GM12891 (cell line): ENCODE measurements at regions not wholly inside any gene's neighbourhood (a gene's known extent, or its start where the extent isn't known, plus 50 kb on each side); places are given as distances from the start of the nearest gene placed in this dataset.

ENCODE experiments used
- DNase-seq: peaks from one replicate; pipeline ENCODE4 v3.0.0; 2011; ENCODE audit warnings: low spot score; ENCODE audit not compliant: insufficient read length
- FAIRE-seq: peaks from 2 replicates; lab custom pipeline; 2011; peaks lifted over from hg19 to GRCh38; lab: Jason Lieb, UNC
- PAX5 ChIP-seq: IDR thresholded peaks from 2 replicates; pipeline ENCODE4 v1.6.1; 2011; ENCODE audit warnings: low read length, moderate library complexity, mild to moderate bottlenecking; ENCODE audit not compliant: insufficient read depth, severe bottlenecking
- POLR2A ChIP-seq: IDR thresholded peaks from 2 replicates; pipeline ENCODE4 v1.6.1; 2011; ENCODE audit warnings: low read depth, low read length, control low read depth
- POLR2AphosphoS5 ChIP-seq: IDR thresholded peaks from 2 replicates; pipeline ENCODE4 v1.6.1; 2011; ENCODE audit warnings: low read depth, low read length, control low read depth
- POU2F2 ChIP-seq: IDR thresholded peaks from 2 replicates; pipeline ENCODE4 v1.6.1; 2011; ENCODE audit warnings: low read depth, mild to moderate bottlenecking, control low read depth, low read length, moderate library complexity
- SPI1 ChIP-seq: IDR thresholded peaks from 2 replicates; pipeline ENCODE4 v1.6.1; 2011; ENCODE audit warnings: low read depth, low read length, control low read depth
- TAF1 ChIP-seq: IDR thresholded peaks from 2 replicates; pipeline ENCODE4 v1.6.1; 2011; ENCODE audit warnings: low read depth, low read length, control low read depth

DNA sequence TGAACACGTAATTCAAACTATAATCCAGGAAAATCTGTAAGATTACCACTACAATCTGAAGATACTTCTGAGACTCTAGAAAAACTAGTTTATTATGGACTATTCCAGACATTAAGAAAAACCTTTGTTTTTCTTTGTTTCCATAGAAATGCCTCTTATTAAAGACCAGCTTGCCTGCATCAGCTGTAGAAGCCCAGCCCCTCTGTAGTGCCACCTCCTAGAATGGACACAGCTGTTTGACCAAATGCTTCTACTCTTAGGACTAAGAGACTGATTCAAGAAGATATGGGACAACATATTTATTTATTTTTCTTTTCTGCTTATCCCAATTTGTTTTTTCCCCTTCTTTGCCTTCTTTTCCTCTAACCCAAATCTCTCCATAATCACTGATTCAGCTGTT, 93.8 kb downstream of the CXCL12 start:
- FAIRE-seq = no peak
- TF ChIP-seq POLR2A (no peak), SPI1 (no peak), PAX5 (no peak), POU2F2 (no peak), POLR2AphosphoS5 (no peak), TAF1 (no peak)
- DNase-seq = no peak

DNA sequence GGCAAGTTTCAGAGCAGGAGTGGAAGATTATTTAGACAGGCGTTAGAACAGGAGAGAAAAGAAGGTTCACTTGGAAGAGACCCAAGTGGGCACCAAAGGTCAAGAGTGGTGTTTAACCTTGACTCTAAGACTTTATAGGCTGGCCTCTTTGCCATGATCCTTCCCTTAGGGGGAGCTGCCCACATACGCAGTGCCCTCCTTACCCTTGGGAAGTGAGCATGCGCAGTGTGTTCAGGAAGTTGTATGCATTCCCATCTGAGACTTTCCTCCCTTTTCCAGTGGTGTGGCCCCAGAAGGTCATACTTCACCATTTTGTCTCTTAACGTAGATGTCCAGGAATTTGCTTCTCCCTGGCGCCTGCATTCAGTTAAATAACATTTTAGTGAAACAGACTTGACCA, 95.8 kb downstream of the CXCL12 start:
- FAIRE-seq (no peak), DNase-seq (no peak)
- TF ChIP-seq TAF1 (no peak), PAX5 (no peak), POLR2A (no peak), SPI1 (no peak), POLR2AphosphoS5 (no peak)

DNA sequence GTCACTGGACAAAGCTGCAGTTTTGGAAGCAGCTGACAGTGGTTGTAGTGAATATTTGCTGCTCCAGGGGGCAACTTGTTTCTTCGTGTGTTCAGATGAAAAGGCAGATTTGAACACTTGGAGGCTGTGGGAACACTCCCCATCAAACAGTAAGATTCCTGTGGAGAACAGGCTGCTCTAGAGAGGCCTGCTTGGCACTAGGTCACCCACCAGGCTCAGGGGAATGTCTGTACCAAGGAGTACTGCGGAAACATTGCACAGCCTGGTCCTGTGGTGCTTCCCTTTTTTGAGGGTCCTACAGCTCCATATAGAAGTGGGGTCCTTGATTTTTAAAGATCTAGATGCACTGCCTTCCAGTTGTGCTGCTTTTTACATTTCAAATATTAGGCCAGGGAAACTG, 97.5 kb downstream of the CXCL12 start:
- FAIRE-seq (no peak), DNase-seq (no peak)
- TF ChIP-seq POU2F2 = no peak
- no peak for TF ChIP-seq SPI1
- TF ChIP-seq POLR2A = no peak
- TF ChIP-seq TAF1 = no peak
- TF ChIP-seq POLR2AphosphoS5 = no peak
- TF ChIP-seq PAX5 = no peak

DNA sequence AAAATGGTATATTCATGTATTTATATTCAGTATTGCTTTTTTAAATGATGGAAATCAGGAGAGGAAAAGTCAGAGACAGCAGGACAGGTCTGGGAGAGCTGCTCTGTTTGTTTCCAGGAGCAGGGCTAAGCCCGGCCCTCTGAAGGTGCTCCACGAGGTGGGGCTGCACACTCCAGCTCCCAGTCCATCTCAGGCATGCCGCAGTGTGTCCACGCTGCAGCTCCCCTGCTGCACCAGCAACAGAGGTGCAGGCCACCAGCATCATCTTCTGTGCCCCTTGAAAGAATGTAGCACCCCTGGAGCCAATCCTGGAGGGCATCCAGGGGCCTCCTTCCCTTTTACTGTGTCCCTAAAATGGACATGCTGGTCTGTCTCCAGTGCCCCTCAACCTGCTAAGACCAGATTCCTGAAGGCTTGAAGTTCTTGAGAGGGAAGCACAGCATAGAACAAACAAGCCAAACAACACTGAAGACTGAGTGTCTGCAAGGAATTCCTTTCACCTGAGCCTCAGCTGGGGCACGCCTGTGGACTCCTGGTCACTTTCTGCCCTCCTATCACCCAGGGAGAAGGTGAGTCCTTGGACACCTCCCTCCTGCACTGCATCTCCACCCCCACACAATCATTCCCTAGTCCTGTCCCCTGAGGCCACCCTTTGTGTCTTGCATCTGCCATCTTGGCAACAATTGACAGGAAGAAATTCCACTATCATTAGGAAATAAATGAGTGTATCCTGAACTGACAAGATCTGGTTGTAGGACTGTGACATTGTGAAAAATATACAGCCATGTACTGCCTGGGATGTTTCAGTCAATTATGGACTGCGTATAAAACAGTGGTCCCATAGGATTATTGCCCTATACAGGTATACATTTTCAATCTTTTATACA, 100.5 kb downstream of the CXCL12 start:
- TF ChIP-seq TAF1 (no peak), SPI1 (no peak), POLR2AphosphoS5 (no peak), POU2F2 (no peak), PAX5 (no peak), POLR2A (no peak)
- DNase-seq (no peak), FAIRE-seq (no peak)

DNA sequence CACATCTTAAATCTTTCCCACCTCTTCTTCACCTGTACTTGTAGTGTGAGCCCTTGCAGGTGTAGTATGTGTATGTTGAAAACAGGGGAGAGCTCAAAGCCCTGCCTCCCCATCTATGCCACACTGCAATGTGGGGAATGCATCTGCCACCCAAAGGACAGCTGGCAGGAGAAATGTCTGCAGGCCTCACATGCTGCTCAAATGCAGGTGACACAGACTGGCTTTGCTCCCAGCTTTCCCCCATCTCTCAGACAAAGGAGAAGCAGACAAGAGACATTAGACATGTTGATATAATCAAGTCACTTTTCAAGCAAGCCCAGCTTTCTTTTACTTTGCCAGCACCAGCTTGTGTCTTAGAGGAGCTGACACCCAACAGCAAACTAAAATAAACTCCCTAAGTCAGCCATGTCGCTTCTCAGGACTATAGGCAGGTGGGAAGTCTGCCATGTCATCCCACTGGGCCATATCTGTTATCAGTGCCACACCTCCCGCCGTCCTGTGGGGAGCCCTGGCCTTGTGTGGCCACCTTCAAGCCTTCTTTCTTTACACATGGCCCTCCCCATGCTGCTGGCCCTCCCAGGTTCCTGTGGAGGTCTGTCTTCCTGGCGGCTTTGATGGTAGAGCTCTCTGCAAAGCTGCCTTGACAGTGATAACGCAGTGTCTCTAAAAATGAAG, 102.1 kb downstream of the CXCL12 start:
- FAIRE-seq (no peak), DNase-seq (no peak)
- TF ChIP-seq POU2F2 (no peak), POLR2AphosphoS5 (no peak), PAX5 (no peak), POLR2A (no peak), TAF1 (no peak), SPI1 (no peak)

DNA sequence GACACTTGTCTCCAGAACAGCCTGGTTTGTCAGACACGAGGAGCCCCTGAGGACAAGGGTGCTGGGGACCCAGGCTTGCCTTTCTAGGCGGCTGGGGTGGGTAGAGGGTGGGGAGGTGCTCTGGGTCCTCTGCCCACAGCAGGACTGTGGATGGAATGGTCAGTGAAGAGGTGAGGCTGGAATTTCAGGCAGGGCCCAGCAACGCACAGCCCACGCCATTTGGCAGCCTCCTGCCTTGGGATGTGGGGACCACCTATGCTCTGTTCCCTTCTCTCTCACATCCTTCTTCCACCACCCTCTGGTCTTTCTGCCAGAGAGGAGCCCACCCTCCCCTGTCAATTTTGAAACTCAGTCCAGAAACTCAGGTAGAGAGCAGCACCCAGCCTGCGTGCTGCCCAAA, 103.2 kb downstream of the CXCL12 start:
- FAIRE-seq (no peak), DNase-seq (no peak)
- TF ChIP-seq POLR2A (no peak), POLR2AphosphoS5 (no peak), PAX5 (no peak), POU2F2 (no peak), TAF1 (no peak), SPI1 (no peak)

DNA sequence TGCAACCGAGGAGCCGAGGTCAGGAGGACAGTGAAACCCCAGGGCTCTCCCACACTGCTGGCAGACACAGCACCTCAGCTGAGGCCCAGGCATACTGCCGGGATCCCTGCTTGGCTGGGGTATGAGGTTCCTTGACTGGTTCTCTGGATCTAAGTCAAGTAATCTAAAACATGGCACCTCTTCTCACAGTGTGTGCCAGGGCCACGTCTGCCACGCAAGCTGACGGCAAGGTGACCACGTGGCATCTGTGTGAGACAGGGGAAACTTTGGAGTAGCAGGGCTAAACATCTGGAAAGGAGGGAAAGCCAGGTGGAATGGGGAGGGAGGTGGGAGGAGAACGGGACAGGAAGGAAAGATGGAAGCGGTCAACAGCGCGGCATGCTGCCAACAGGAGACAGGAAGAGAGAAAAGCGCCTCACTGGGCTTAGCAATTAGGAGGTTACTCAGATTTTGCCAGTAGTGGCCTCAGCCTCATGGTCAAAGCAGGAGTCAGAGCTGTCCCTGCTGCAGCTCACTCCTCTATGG, 103.7 kb downstream of the CXCL12 start:
- no peak for TF ChIP-seq POLR2AphosphoS5
- no peak for TF ChIP-seq PAX5
- TF ChIP-seq TAF1 = no peak
- no peak for TF ChIP-seq POLR2A
- no peak for TF ChIP-seq POU2F2
- TF ChIP-seq SPI1 = no peak
- no peak for DNase-seq
- no peak for FAIRE-seq

DNA sequence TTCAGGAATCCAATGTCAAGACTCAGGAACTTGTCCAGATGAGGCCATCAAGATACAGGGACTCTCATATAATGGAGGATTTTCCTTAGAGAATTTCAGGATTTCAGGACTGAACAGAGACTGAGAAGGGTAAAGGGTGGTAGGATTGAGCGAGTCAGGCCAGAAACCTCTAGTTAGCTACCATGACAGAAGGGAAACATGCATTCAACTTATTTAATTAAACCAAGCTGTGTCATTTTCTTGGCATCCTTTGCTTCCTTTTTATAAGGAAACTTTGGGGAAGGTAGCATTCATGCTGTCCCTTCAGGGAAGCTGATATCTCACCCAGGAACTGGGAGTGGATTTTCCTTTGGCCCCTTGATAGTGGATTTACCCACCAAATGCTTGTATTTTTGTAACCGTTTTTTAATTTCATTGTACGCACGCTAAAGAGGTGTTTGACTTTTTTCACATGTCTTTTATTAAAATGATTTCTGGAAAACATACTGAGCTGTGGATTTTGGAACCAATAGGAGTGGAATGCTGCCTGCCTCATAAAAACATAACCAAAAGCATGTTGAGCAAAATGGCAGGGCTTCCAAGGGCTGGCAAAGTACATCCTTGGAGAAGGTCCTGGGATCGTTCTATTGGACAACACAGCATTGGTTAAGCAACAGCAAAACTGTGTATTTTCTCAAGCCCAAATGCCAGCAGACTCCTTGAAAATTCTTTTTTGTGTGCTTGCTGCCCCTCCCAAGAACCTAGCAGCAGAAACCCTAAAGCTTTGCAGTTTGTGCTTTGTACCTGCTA, 104.5 kb downstream of the CXCL12 start:
- DNase-seq (no peak), FAIRE-seq (no peak)
- TF ChIP-seq POU2F2 = no peak
- TF ChIP-seq POLR2AphosphoS5 = no peak
- TF ChIP-seq TAF1 = no peak
- no peak for TF ChIP-seq SPI1
- no peak for TF ChIP-seq PAX5
- TF ChIP-seq POLR2A = no peak
